ENCODE measurements at regions not wholly inside any gene's neighbourhood (a gene's known extent, or its start where the extent isn't known, plus 50 kb on each side); places are given as distances from the start of the nearest gene placed in this dataset.
"Not testable (repeated sequence)": the region's sequence is repeated elsewhere in the genome, so short reads cannot be mapped to it uniquely, and the experiment has no call there.

DNA sequence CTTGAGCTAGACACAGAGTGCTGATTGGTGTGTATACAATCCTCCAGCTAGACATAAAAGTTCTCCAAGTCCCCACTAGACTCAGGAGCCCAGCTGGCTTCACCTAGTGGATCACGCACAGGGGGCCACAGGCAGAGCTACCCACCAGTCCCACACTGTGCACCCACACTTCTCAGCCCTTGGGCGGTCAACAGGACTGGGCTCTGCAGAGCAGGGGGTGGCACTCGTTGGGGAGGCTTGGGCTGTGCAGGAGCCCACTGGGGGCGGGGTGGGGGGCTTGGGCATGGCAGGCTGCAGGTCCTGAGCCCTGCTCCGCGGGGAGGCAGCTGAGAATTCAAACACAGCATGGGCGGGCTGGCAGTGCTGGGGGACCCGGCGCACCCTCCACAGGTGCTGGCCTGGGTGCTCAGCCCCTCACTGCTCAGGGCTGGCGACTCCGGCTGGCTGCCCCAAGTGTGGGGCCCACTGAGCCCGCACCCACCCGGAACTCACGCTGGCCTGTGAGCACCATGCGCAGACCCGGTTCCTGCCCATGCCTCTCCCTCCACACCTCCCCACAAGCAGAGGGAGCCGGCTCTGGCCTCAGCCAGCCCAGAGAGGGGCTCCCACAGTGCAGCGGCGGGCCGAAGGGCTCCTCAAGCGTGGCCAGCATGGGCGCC, 873.8 kb downstream of the PCDH17 start:
- not testable (repeated sequence) for DNase-seq (ENCODE audit: low read depth)

- no peak for DNase-seq (ENCODE audit: low read depth)
These were observed 896.8 kb downstream of the PCDH17 start for GRCh38 chr13:58528351-58528750.

DNA sequence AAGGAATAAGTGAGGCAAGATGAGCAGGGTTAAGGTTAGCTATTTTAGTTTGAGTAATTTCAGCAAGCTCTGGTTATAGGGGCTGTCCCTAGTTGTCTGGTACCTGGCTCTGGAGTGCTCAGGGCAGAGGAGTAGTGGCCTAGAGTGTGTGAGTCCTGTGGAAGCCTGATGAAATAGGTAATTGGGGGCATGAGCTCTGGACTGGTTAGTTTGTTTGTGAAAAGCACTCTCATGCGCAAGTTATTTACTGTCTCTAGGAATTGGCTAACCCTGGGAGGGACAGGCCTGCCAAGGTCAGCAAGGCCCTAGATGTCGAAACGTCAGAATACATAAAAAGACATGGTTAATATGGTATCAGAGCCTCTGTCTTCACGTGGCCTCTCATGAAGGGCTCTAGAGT, 900.1 kb downstream of the PCDH17 start:
- DNase-seq (ENCODE audit: low read depth) = no peak

DNA sequence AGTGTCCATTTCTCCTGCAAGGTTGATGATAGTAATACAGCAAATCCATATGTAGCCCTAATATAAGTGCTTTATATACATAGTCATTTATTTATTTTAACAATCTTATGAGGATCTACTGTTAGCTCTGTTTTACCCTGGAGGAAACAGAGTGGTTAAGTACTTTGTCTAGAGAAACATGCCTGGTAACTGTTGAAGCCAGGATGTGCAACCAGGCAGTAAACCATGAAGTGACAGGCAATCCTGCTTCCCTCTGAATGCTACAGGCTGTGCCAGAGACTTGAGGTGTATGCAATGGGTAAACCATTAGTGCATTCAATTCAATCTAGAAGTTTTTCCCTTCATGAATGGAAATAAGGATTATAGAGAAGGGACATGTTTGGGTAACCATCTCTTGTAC, 911.0 kb downstream of the PCDH17 start:
- DNase-seq (ENCODE audit: low read depth) = no peak

DNA sequence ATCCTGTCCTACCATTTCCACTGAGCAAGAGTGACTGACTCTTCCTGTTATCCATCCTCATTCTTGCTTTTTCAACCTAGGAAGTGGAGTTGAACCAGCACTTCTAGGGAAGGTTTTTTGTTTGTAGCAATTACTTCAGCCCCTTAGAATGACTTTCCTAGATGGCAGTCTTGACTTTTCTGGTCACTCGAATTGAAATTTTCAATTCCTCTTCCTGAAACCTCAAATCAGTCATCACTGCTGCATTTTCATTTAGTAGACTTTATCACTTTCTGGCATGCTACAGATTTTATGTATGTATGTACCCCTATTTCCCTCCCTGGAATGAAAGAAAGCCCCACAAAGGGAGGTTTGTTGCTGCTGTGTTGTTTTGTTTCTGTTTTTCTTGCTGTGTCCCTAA, 915.9 kb downstream of the PCDH17 start:
- DNase-seq (ENCODE audit: low read depth) = no peak

- DNase-seq (ENCODE audit: low read depth) = no peak
These were observed 934.6 kb downstream of the PCDH17 start for GRCh38 chr13:58566176-58566575.

- no peak for DNase-seq (ENCODE audit: low read depth)
These were observed 942.2 kb downstream of the PCDH17 start for GRCh38 chr13:58573743-58574142.

- DNase-seq (ENCODE audit: low read depth) = no peak
These were observed 943.2 kb downstream of the PCDH17 start for GRCh38 chr13:58574791-58575190.

GRCh38 chr13:58579468-58579867, 947.9 kb downstream of the PCDH17 start:
- no peak for DNase-seq (ENCODE audit: low read depth)

DNA sequence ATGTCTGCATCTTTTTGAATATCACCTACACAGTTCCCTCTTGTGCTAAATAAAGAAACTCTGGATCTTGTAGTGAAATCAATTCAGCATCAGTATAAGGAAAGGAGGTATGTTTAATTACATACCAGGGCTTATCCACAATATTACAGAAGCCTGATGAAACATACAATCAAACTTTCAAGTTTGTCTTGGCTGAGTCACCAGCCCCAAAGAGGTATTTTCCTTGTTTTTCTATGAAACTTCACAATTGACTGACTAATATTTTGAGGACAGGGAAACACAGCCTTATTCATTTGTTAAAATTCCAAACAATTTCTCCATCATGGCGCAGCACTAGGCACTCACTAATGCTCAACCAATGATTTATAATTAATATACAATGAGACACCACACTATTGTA, 952.4 kb downstream of the PCDH17 start:
- DNase-seq (ENCODE audit: low read depth) = no peak

DNA sequence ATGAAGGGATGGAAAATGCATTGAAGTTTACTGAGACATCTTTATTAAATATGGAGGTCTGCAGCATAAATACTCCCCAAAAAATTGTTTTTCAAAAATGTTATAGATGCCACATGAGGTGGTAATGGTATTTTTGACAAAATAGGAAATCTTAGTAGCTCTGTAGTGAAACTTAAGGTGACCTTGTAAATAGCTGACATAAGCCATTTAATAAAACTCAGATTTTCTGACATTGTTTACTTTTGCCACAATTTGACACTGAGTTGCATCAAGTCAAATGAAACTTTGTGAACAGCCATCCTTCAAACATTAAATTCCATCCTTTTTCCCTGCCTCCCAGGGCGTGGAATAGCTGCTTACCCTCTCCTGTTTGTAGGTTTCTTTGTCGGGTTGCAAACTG, 953.1 kb downstream of the PCDH17 start:
- no peak for DNase-seq (ENCODE audit: low read depth)

DNA sequence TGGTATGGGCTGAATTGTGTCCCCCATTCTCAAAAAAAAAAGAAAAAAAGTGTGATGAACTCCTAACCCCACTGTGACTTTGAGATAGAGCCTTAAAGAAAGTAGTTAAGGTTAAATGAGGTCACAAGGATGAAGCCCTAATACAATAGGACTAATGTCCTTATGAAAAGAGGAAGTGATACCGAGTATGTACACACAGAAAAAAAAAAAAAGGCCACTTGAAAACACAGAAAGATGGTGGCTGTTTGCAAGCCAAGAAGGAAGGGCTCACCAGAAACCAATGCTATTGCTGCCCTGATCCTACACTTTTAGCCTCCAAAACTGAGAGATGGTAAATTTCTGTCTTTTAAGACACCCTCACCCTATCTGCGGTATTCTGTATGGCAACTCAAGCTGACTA, 955.6 kb downstream of the PCDH17 start:
- peak; percentile 25 for DNase-seq (ENCODE audit: low read depth)

DNA sequence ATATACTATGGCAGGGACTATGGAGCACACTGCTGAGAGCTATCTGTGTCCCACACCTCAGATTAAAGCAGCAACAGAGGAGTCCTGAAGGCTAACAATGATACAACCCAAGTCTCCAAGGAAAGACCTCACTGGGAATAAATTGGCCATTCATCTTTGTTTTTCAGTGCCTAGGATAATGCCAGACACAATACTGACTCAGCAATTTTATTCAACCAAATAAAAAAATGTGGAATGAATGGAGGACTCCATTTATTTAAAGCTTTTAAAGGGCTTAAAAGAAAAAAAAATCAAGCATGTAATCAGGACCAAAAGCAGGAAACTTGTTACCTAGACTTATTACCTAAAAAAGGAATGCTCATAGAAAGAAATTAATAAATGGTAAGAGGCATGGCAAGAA, 960.5 kb downstream of the PCDH17 start:
- DNase-seq (ENCODE audit: low read depth) = no peak

GRCh38 chr13:58592786-58593185, 961.2 kb downstream of the PCDH17 start:
- no peak for DNase-seq (ENCODE audit: low read depth)

GRCh38 chr13:58594747-58595600, 963.4 kb downstream of the PCDH17 start:
- no peak for DNase-seq (ENCODE audit: low read depth)

GRCh38 chr13:58597552-58597951, 966.0 kb downstream of the PCDH17 start:
- no peak for DNase-seq (ENCODE audit: low read depth)

DNA sequence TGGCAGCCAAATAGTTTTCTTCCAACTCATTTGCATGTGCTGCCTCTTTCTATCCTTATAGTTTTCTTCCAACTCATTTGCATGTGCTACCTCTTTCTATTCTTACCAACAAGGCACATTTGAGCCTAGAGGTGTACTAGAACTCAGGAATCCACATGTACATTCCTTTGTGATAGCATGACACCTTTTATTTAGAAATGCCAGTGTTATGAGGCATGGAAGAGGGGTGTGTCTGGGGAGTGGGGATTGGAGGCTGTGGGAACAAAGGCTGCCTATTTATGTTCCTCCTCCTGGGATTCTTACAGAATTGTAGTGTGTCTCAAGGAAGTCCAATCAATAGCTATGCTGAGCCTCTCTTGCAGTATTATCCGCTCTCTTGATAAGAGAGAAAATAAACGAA, 966.7 kb downstream of the PCDH17 start:
- no peak for DNase-seq (ENCODE audit: low read depth)

DNA sequence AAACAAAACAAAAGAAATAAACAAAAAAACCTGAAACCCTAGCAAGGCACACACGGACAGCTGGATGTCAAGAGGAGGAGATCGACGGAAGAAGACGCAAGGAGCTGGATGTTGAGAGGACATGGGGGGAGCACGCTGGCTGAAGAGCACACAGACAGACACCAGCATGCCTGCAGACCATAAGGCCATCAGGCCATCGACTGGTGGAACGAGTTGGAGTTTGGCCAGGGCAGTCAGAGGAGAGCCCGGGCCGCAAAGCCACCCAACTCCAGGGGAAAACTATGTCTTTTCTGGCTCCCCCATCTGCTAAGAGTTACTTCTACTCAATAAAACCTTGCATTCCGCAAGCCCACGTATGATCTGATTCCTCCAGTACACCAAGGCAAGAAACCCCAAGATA, 979.6 kb downstream of the PCDH17 start:
- no peak for DNase-seq (ENCODE audit: low read depth)

DNA sequence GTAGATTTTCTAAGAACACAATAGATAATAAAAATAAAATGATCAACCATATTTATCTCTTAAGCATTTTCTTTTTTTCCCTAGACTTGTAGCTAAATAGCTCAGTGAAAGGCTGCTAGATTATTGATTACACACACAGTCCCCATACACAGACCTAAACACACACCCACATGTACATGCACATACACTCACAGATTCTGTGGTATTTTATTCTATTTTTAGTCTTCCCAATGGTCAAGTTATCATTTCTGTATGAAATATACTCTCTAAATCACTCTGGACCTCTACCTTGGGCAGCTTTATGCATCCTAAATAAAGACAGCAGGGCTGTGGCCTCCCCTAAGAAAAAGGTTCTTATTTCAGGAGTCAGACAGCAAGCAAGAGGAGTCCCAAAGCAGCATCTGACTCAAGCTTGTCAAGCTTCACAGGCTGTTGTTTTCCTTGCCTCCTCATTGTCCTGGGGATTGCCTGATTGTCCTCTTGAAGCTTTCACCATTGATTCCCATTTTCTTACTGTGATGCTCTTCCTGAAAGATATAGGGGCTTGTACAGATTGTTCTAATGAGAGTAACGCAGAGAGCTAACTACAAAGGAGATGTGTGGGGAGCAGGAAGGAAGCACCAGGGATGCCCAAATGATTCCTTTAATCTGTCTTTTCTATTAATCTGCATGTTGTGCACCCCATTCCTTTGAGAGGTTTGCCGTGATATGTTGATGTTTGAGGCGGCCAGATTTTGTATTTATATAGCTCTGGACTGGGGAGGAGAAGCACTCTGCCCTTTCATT, 986.5 kb downstream of the PCDH17 start:
- DNase-seq (ENCODE audit: low read depth) = no peak

GRCh38 chr13:58619396-58620113, 988.0 kb downstream of the PCDH17 start:
- no peak for DNase-seq (ENCODE audit: low read depth)

- no peak for DNase-seq (ENCODE audit: low read depth)
These were observed 988.6 kb downstream of the PCDH17 start for GRCh38 chr13:58620176-58620575.

- DNase-seq (ENCODE audit: low read depth) = no peak
These were observed 994.3 kb downstream of the PCDH17 start for GRCh38 chr13:58625703-58626389.
